HepG2 (cell line): ENCODE measurements at regions not wholly inside any gene's neighbourhood (a gene's known extent, or its start where the extent isn't known, plus 50 kb on each side); places are given as distances from the start of the nearest gene placed in this dataset.

Experiments
- ATAC-seq: fragments of 200-7000 bp; cut with Tn5 transposase; 3 replicates; pipeline ENCODE4 v1.9.1; 2020; ENCODE audit warnings: mild to moderate bottlenecking, moderate library complexity
- BruUV-seq: library from RNA; stranded (reverse); fragments of 400-500 nt; replicated peaks from 2 replicates; lab custom pipeline; 2021; lab: Mats Ljungman, UMichigan
- CTCF ChIA-PET: fragments of 300-600 bp; formaldehyde crosslinking; extraction: SDS; loops from one replicate; lab custom pipeline; 2021; ENCODE audit warnings: low total read pairs, inconsistent platforms, low intra/inter-chr PET ratio; lab: Yijun Ruan, JAX
- POLR2A ChIA-PET: fragments of 350-600 bp; sonication (Branson Sonifier 250); formaldehyde crosslinking; loops from one replicate; lab custom pipeline; 2020; ENCODE audit warnings: antibody characterized with exemption, inconsistent platforms; lab: Yijun Ruan, JAX
- DNase-seq: peaks from one replicate; pipeline ENCODE4 v3.0.0-alpha.2; 2015; ENCODE audit warnings: low spot score
- FAIRE-seq: peaks from 3 replicates; lab custom pipeline; 2011; peaks lifted over from hg19 to GRCh38; lab: Jason Lieb, UNC
- H2AFZ ChIP-seq: one replicate; pipeline ENCODE4 v1.6.1; 2011; ENCODE audit warnings: low read length, inconsistent platforms
- H3K27ac ChIP-seq: fragments of 300-600 bp; 3 replicates; pipeline ENCODE4 v1.8.0; 2011; ENCODE audit warnings: mixed run types, mild to moderate bottlenecking, mixed read lengths, low read length, inconsistent platforms; ENCODE audit not compliant: insufficient read depth; ENCODE audit errors: extremely low read length
- H3K27me3 ChIP-seq, 2 experiments: fragments of 200-600 bp in 1 of 2; 2 replicates in 1 of 2; 3 replicates in 1 of 2; pipeline versions ENCODE4 v1.6.0 to v1.8.0; 2011; ENCODE audit warnings: low read length in 2 of 2, mild to moderate bottlenecking in 2 of 2, moderate library complexity in 2 of 2, inconsistent platforms in 1 of 2; ENCODE audit not compliant: insufficient read depth in 2 of 2, control insufficient read depth in 1 of 2
- H3K36me3 ChIP-seq, 2 experiments: fragments of 200-600 bp in 1 of 2; replicated peaks in 1 of 2; 2 replicates in 1 of 2; 3 replicates in 1 of 2; pipeline versions ENCODE4 v1.5.1 to v1.8.0; 2011; ENCODE audit warnings: low read length in 2 of 2, inconsistent platforms in 1 of 2; ENCODE audit not compliant: insufficient read depth in 2 of 2, control insufficient read depth in 1 of 2
- H3K4me1 ChIP-seq: 2 replicates; pipeline ENCODE4 v1.5.1; 2012; ENCODE audit warnings: low read length, inconsistent platforms; ENCODE audit not compliant: insufficient read depth
- H3K4me2 ChIP-seq: 2 replicates; pipeline ENCODE4 v1.6.0; 2011; ENCODE audit warnings: low read depth, low read length, inconsistent platforms
- H3K4me3 ChIP-seq, 3 experiments: fragments of 200-600 bp in 1 of 3; sonication (generic), shearing (Covaris generic) in 1 of 3; replicated peaks in 1 of 3; 2 replicates each; pipeline ENCODE4 v1.5.1; 2011 to 2016; ENCODE audit warnings: low read length in 3 of 3, inconsistent platforms in 2 of 3, low read depth in 2 of 3, mild to moderate bottlenecking in 2 of 3, control low read depth in 1 of 3, mixed read lengths in 1 of 3; ENCODE audit not compliant: insufficient read depth in 1 of 3
- H3K79me2 ChIP-seq: one replicate; pipeline ENCODE4 v1.6.1; 2011; ENCODE audit warnings: low read length, inconsistent platforms; ENCODE audit not compliant: insufficient read depth
- H3K9ac ChIP-seq: 2 replicates; pipeline ENCODE4 v1.6.0; 2011; ENCODE audit warnings: mild to moderate bottlenecking, low read depth, low read length, inconsistent platforms; ENCODE audit not compliant: insufficient read depth
- H3K9me3 ChIP-seq: 2 replicates; pipeline ENCODE4 v1.5.1; 2012; ENCODE audit warnings: mild to moderate bottlenecking, low read length
- H4K20me1 ChIP-seq: 2 replicates; pipeline ENCODE4 v1.6.0; 2011; ENCODE audit warnings: inconsistent platforms, mild to moderate bottlenecking, low read length, moderate library complexity; ENCODE audit not compliant: insufficient read depth
- HMG20B ChIP-seq: conservative IDR thresholded peaks from 2 replicates; pipeline ENCODE4 v1.6.1; 2016; ENCODE audit warnings: missing genetic modification reagents, missing compliant biosample characterization
- LRRFIP1 ChIP-seq: sonication (generic); formaldehyde crosslinking; conservative IDR thresholded peaks from 2 replicates; pipeline ENCODE4 v1.4.0; 2020; ENCODE audit warnings: missing genetic modification reagents
- SNAPC4 ChIP-seq: sonication (generic); formaldehyde crosslinking; IDR thresholded peaks from 2 replicates; pipeline ENCODE4 v1.4.0; 2020; ENCODE audit warnings: mild to moderate bottlenecking, missing genetic modification reagents
- ZNF33B ChIP-seq: sonication (generic); formaldehyde crosslinking; IDR thresholded peaks from 2 replicates; pipeline ENCODE4 v1.5.1; 2020; ENCODE audit warnings: mild to moderate bottlenecking, missing genetic modification reagents
- ZNF616 ChIP-seq: sonication (generic); formaldehyde crosslinking; IDR thresholded peaks from 2 replicates; pipeline ENCODE4 v1.5.0; 2020; ENCODE audit warnings: low read depth, mild to moderate bottlenecking, missing genetic modification reagents
- ZNF749 ChIP-seq: sonication (generic); formaldehyde crosslinking; IDR thresholded peaks from 2 replicates; pipeline ENCODE4 v1.8.0; 2022; ENCODE audit warnings: mild to moderate bottlenecking, missing genetic modification reagents, moderate library complexity, borderline replicate concordance
- WGBS: methylation state at CpG from one replicate; pipeline ENCODE4 v1.1.6; 2017; ENCODE audit warnings: low lambda C conversion rate; 5-methylcytosine and 5-hydroxymethylcytosine counted together
- in situ Hi-C: cut with HindIII; loops from 2 replicates; pipeline ENCODE4 v1.10.0; 2017; ENCODE audit warnings: low pct_unique_long_range_greater_than_20kb; ENCODE audit not compliant: extremely low pct_ligation_motif_present
- intact Hi-C: fragments of 100-400 bp; cut with micrococcal nuclease; formaldehyde crosslinking; loops from one replicate; pipeline ENCODE4 v1.10.0; 2022; ENCODE audit not compliant: unreplicated experiment

- intact Hi-C loops = no loop called here
Measured at GRCh38 chr1:73813236-73813635, 384.7 kb downstream of the LRRIQ3 start.

More at GRCh38 chr1:73813236-73813635, 384.7 kb downstream of the LRRIQ3 start:
- DNase-seq (no peak), FAIRE-seq (no peak), ATAC-seq (no peak)
- H4K20me1 ChIP-seq = no peaks in the 10 kb centered on the region
- no peak overlapping the region for H2AFZ ChIP-seq
- ChIA-PET CTCF (no interaction called here), POLR2A (no interaction called here)
- no peak overlapping the region for H3K9ac ChIP-seq
- no peak overlapping the region for H3K4me2 ChIP-seq
- no peaks in the 10 kb centered on the region for H3K79me2 ChIP-seq
- no peak overlapping the region for H3K4me3 ChIP-seq
- no peak for TF ChIP-seq ZNF616 (CRISPR knock-in tag)
- no peak for TF ChIP-seq ZNF749
- TF ChIP-seq LRRFIP1 (CRISPR knock-in tag) = no peak
- no peak for TF ChIP-seq HMG20B (CRISPR knock-in tag)
- no peak for TF ChIP-seq ZNF33B
- TF ChIP-seq SNAPC4 (CRISPR knock-in tag) = no peak
- H3K36me3 ChIP-seq = no peaks in the 10 kb centered on the region
- no TSS peak for BruUV-seq
- H3K27ac ChIP-seq = no peak overlapping the region
- H3K9me3 ChIP-seq = peaks cover 28% of the 10 kb centered on the region
- in situ Hi-C loops = no loop called here
- no peaks in the 10 kb centered on the region for H3K4me1 ChIP-seq
- WGBS = 0% methylated on average over 2 of the region's 2 CpGs
- no peaks in the 10 kb centered on the region for H3K27me3 ChIP-seq
